ENCODE measurements at regions not wholly inside any gene's neighbourhood (a gene's known extent, or its start where the extent isn't known, plus 50 kb on each side); places are given as distances from the start of the nearest gene placed in this dataset.
"Not testable (repeated sequence)": the region's sequence is repeated elsewhere in the genome, so short reads cannot be mapped to it uniquely, and the experiment has no call there.

- DNase-seq (ENCODE audit: low spot score): no peak
Observed at GRCh38 chr5:154620411-154620810, 134.8 kb upstream of the LARP1 start.

- no peak for DNase-seq (ENCODE audit: low spot score)
Observed at GRCh38 chr5:154618696-154619095, 136.5 kb upstream of the LARP1 start.

- DNase-seq (ENCODE audit: low spot score): no peak
Observed at GRCh38 chr5:154614595-154614994, 136.6 kb upstream of the HAND1 start.

- no peak for DNase-seq (ENCODE audit: low spot score)
Observed at GRCh38 chr5:154614125-154614524, 136.1 kb upstream of the HAND1 start.

- DNase-seq (ENCODE audit: low spot score): no peak
Observed at GRCh38 chr5:154612666-154613065, 134.6 kb upstream of the HAND1 start.

- DNase-seq (ENCODE audit: low spot score): no peak
Observed at GRCh38 chr5:154611341-154611767, 133.3 kb upstream of the HAND1 start.

GRCh38 chr5:154610321-154611154, 132.5 kb upstream of the HAND1 start:
- peak; percentile 85 for DNase-seq (ENCODE audit: low spot score)

GRCh38 chr5:154609251-154609650, 131.2 kb upstream of the HAND1 start:
- DNase-seq (ENCODE audit: low spot score): no peak

GRCh38 chr5:154608531-154609011, 130.5 kb upstream of the HAND1 start:
- DNase-seq (ENCODE audit: low spot score): no peak

- DNase-seq (ENCODE audit: low spot score): no peak
Observed at GRCh38 chr5:154607746-154608145, 129.7 kb upstream of the HAND1 start.

- no peak for DNase-seq (ENCODE audit: low spot score)
Observed at GRCh38 chr5:154606246-154606645, 128.2 kb upstream of the HAND1 start.

- peak; percentile 55 for DNase-seq (ENCODE audit: low spot score)
Observed at GRCh38 chr5:154603953-154604679, 126.1 kb upstream of the HAND1 start.

- DNase-seq (ENCODE audit: low spot score): no peak
Observed at GRCh38 chr5:154603485-154603884, 125.5 kb upstream of the HAND1 start.

GRCh38 chr5:154603011-154603410, 125.0 kb upstream of the HAND1 start:
- DNase-seq (ENCODE audit: low spot score): no peak

GRCh38 chr5:154601014-154601413, 123.0 kb upstream of the HAND1 start:
- DNase-seq (ENCODE audit: low spot score): no peak

- no peak for DNase-seq (ENCODE audit: low spot score)
Observed at GRCh38 chr5:154598021-154598420, 120.0 kb upstream of the HAND1 start.

GRCh38 chr5:154596844-154597243, 118.8 kb upstream of the HAND1 start:
- not testable (repeated sequence) for DNase-seq (ENCODE audit: low spot score)

GRCh38 chr5:154595662-154596061, 117.6 kb upstream of the HAND1 start:
- DNase-seq (ENCODE audit: low spot score): no peak

GRCh38 chr5:154593796-154594195, 115.8 kb upstream of the HAND1 start:
- DNase-seq (ENCODE audit: low spot score): no peak

- DNase-seq (ENCODE audit: low spot score): peak; percentile 42
Observed at GRCh38 chr5:154593071-154593470, 115.0 kb upstream of the HAND1 start.

- DNase-seq (ENCODE audit: low spot score): no peak
Observed at GRCh38 chr5:154590093-154590724, 112.2 kb upstream of the HAND1 start.

GRCh38 chr5:154589511-154589910, 111.5 kb upstream of the HAND1 start:
- no peak for DNase-seq (ENCODE audit: low spot score)

Measured in AG08395 (cell line).